PC-3 (cell line): ENCODE measurements at regions not wholly inside any gene's neighbourhood (a gene's known extent, or its start where the extent isn't known, plus 50 kb on each side); places are given as distances from the start of the nearest gene placed in this dataset.

ENCODE experiments used
- CTCF ChIP-seq: fragments of 300-600 bp; sonication (generic); conservative IDR thresholded peaks from 2 replicates; pipeline ENCODE4 v1.5.1; 2017; ENCODE audit warnings: antibody characterized with exemption, low read depth, mild to moderate bottlenecking, low read length
- EZH2 ChIP-seq: fragments of 300-600 bp; sonication (generic); IDR thresholded peaks from one replicate; pipeline ENCODE4 v1.6.1; 2017; ENCODE audit warnings: antibody characterized with exemption, mild to moderate bottlenecking, low read length; ENCODE audit not compliant: unreplicated experiment

GRCh38 chr2:107618769-107619168 is 207.9 kb upstream of the RGPD4 start:
- TF ChIP-seq EZH2 (no peak), CTCF (no peak)
